ENCODE measurements at regions not wholly inside any gene's neighbourhood (a gene's known extent, or its start where the extent isn't known, plus 50 kb on each side); places are given as distances from the start of the nearest gene placed in this dataset.

DNA sequence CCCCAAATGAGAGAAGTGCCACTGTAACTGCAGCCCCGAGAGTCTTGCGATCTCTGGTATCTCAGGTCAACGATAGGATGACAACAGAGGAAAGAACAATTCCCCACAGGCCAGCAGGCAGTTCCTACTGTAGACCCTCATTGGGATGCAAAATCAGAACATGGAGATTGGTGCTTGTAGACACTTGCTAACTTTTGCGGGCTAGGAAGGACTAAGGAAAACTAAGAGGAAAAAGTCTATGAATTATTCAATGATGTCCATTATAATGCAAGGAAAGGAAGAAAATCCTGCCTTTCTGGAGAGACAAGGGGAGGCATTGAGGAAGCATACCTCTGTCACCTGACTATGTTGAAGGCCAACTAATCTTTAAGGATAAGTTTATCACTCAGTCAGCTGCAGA is 51.9 kb upstream of the CWC22 start:
- DNase-seq (ENCODE audit: low spot score), result no peak

DNA sequence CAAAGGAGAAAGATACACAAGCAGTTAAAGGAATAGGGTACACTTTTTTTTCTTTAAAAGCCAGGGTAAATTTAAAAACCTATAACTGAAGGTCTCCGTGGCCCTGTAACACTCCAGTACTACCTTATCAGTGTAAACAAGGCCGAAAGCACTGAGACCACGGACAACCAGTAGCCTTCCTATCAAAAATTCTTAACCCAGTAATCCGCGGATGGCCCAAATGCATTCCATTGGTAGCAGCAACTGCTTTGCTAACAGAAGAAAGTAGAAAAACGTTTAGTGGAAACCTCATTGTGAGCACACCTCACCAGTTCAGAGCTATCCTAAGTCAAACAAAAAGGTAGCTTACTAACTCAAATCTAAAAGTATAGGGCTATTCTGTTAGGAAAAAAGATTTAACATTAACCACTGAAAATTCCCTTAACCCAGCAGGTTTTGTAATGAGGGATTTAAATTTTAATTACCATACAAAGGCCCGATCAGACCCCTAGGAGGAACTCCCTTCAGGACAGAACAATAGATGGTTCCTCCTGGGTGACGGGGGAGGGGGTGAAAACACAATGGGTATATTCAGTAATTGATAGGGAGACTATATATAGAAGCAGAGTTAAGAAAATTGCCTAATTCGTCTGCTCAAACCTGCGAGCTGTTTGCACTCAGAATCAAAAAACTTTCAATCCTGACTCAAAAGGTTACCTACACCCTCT is 50.8 kb upstream of the CWC22 start:
- DNase-seq (ENCODE audit: low spot score), result no peak
